A549 (cell line): ENCODE measurements at regions not wholly inside any gene's neighbourhood (a gene's known extent, or its start where the extent isn't known, plus 50 kb on each side); places are given as distances from the start of the nearest gene placed in this dataset.

Experiments
- ATAC-seq, 2 experiments: fragments of 200-7000 bp in 1 of 2; fragments of >200 bp in 1 of 2; cut with Nextera tagmentation in 1 of 2; cut with Tn5 transposase in 1 of 2; 3 replicates each; pipeline versions ENCODE4 v1.8.0 to v1.9.1; 2018 to 2020; ENCODE audit warnings: mild to moderate bottlenecking in 1 of 2, moderate library complexity in 1 of 2
- CTCF ChIA-PET: fragments of 300-600 bp; sonication (Branson Sonifier 250); formaldehyde crosslinking; extraction: SDS; loops from one replicate; lab custom pipeline; 2021; ENCODE audit warnings: antibody characterized with exemption, inconsistent platforms; lab: Yijun Ruan, JAX
- POLR2A ChIA-PET: fragments of 350-600 bp; formaldehyde crosslinking; extraction: SDS; loops from one replicate; lab custom pipeline; 2021; ENCODE audit warnings: antibody characterized with exemption, inconsistent platforms; lab: Yijun Ruan, JAX
- DNase-seq, 2 experiments: peaks; one replicate each; pipeline versions ENCODE4 v3.0.0 to v3.0.0-alpha.2; 2011 to 2016; ENCODE audit warnings: low read depth in 1 of 2, low spot score in 1 of 2
- FAIRE-seq: peaks from 2 replicates; lab custom pipeline; 2011; peaks lifted over from hg19 to GRCh38; lab: Jason Lieb, UNC
- H3K27ac ChIP-seq, 2 experiments: fragments of >200 bp; sonication (Bioruptor Twin); formaldehyde crosslinking; 3 replicates each; pipeline ENCODE4 v1.5.1; 2016 to 2017
- H3K4me1 ChIP-seq: fragments of >200 bp; sonication (Bioruptor Twin); formaldehyde crosslinking; 3 replicates; pipeline ENCODE4 v1.6.1; 2016
- H3K4me2 ChIP-seq: fragments of >200 bp; sonication (Bioruptor Twin); formaldehyde crosslinking; 3 replicates; pipeline ENCODE4 v1.6.1; 2016
- H3K4me3 ChIP-seq: fragments of >200 bp; sonication (Bioruptor Twin); formaldehyde crosslinking; 3 replicates; pipeline ENCODE4 v1.5.1; 2016
- H3K9me3 ChIP-seq: fragments of >200 bp; sonication (Bioruptor Twin); formaldehyde crosslinking; 3 replicates; pipeline ENCODE4 v1.6.1; 2016
- BCL3 ChIP-seq: fragments of >200 bp; sonication (Bioruptor Twin); formaldehyde crosslinking; IDR thresholded peaks from 3 replicates; pipeline ENCODE4 v1.6.1; 2016
- BHLHE40 ChIP-seq: IDR thresholded peaks from 2 replicates; pipeline ENCODE4 v1.6.1; 2012; ENCODE audit warnings: low read depth, low read length, inconsistent platforms
- CHD2 ChIP-seq: fragments of 150-350 bp; IDR thresholded peaks from 2 replicates; pipeline ENCODE4 v1.6.1; 2014; ENCODE audit warnings: low read length; ENCODE audit not compliant: partially characterized antibody
- CTCF ChIP-seq: fragments of >200 bp; sonication (Bioruptor Twin); formaldehyde crosslinking; IDR thresholded peaks from 3 replicates; pipeline ENCODE4 v1.5.1; 2016
- EHMT2 ChIP-seq: fragments of 200-600 bp; sonication (generic); IDR thresholded peaks from 2 replicates; pipeline ENCODE4 v1.6.1; 2016; ENCODE audit warnings: antibody characterized with exemption, low read depth, mild to moderate bottlenecking, moderate library complexity
- ELK1 ChIP-seq: fragments of 150-350 bp; IDR thresholded peaks from 2 replicates; pipeline ENCODE4 v1.6.1; 2014; ENCODE audit warnings: low read depth, mild to moderate bottlenecking, low read length
- FOSB ChIP-seq: fragments of 250-450 bp; sonication (Bioruptor Pico); IDR thresholded peaks from 2 replicates; pipeline ENCODE4 v1.5.0; 2020; ENCODE audit warnings: mild to moderate bottlenecking, moderate library complexity
- HDAC2 ChIP-seq: fragments of 200-600 bp; sonication (generic); IDR thresholded peaks from 2 replicates; pipeline ENCODE4 v1.6.1; 2016
- HOXA7 ChIP-seq: fragments of 250-450 bp; sonication (Bioruptor Pico); IDR thresholded peaks from 2 replicates; pipeline ENCODE4 v1.5.0; 2020; ENCODE audit warnings: mild to moderate bottlenecking, moderate library complexity
- HOXB13 ChIP-seq: fragments of 250-450 bp; sonication (Bioruptor Pico); IDR thresholded peaks from 2 replicates; pipeline ENCODE4 v1.5.0; 2020; ENCODE audit warnings: low read depth, mild to moderate bottlenecking, moderate library complexity
- HOXB5 ChIP-seq: fragments of 250-450 bp; sonication (Bioruptor Pico); IDR thresholded peaks from 2 replicates; pipeline ENCODE4 v1.5.0; 2020; ENCODE audit warnings: mild to moderate bottlenecking, moderate library complexity
- NFE2L2 ChIP-seq: fragments of 150-350 bp; conservative IDR thresholded peaks from 2 replicates; pipeline ENCODE4 v1.6.1; 2014; ENCODE audit warnings: low read length
- NR3C1 ChIP-seq: fragments of >200 bp; sonication (Bioruptor Twin); formaldehyde crosslinking; IDR thresholded peaks from 3 replicates; pipeline ENCODE4 v1.6.1; 2017
- PBX3 ChIP-seq: IDR thresholded peaks from 2 replicates; pipeline ENCODE4 v1.6.1; 2012
- POLR2AphosphoS2 ChIP-seq: conservative IDR thresholded peaks from 2 replicates; pipeline ENCODE4 v1.6.1; 2012; ENCODE audit warnings: low read length, improper control_type of control experiment, inconsistent platforms
- RAD21 ChIP-seq, 2 experiments: fragments of >200 bp in 1 of 2; sonication (Bioruptor Twin) in 1 of 2; formaldehyde crosslinking in 1 of 2; IDR thresholded peaks in 1 of 2; conservative IDR thresholded peaks in 1 of 2; 2 replicates in 1 of 2; 3 replicates in 1 of 2; pipeline ENCODE4 v1.6.1; 2012 to 2018; ENCODE audit warnings: inconsistent platforms in 1 of 2
- RARB ChIP-seq: fragments of 250-450 bp; sonication (Bioruptor Pico); IDR thresholded peaks from 2 replicates; pipeline ENCODE4 v1.8.0; 2021; ENCODE audit warnings: mild to moderate bottlenecking, moderate library complexity
- RCOR1 ChIP-seq: fragments of 150-350 bp; IDR thresholded peaks from 2 replicates; pipeline ENCODE4 v1.6.1; 2014; ENCODE audit warnings: antibody characterized with exemption, low read length, low read depth
- RFX5 ChIP-seq: fragments of 450-650 bp; IDR thresholded peaks from 2 replicates; pipeline ENCODE4 v1.7.1; 2014; ENCODE audit warnings: antibody characterized with exemption, mild to moderate bottlenecking, moderate library complexity
- TP53 ChIP-seq: fragments of 250-450 bp; sonication (Bioruptor Pico); IDR thresholded peaks from 2 replicates; pipeline ENCODE4 v1.5.0; 2021; ENCODE audit warnings: mild to moderate bottlenecking, moderate library complexity
- ZC3H11A ChIP-seq: fragments of 450-650 bp; IDR thresholded peaks from 2 replicates; pipeline ENCODE4 v1.6.1; 2014; ENCODE audit warnings: antibody characterized with exemption, mild to moderate bottlenecking
- ZNF302 ChIP-seq: fragments of 250-450 bp; sonication (Bioruptor Pico); IDR thresholded peaks from 2 replicates; pipeline ENCODE4 v1.9.0; 2021; ENCODE audit warnings: inconsistent platforms, mild to moderate bottlenecking, moderate library complexity
- WGBS: methylation state at CpG from one replicate; pipeline ENCODE4 v1.1.6; 2017; ENCODE audit errors: missing lambda C conversion rate; 5-methylcytosine and 5-hydroxymethylcytosine counted together

- H3K4me3 ChIP-seq: no peak overlapping the region
- H3K4me2 ChIP-seq: no peak overlapping the region
- ChIA-PET POLR2A (no interaction called here), CTCF (no interaction called here)
- no peaks in the 10 kb centered on the region for H3K9me3 ChIP-seq
- no peak for FAIRE-seq
- TF ChIP-seq NR3C1 (no peak), HOXB13 (no peak), ELK1 (no peak), EHMT2 (no peak), RARB (CRISPR knock-in tag) (no peak), ZC3H11A (no peak), FOSB (CRISPR knock-in tag) (no peak), CTCF (no peak), HDAC2 (no peak), PBX3 (no peak), ZNF302 (no peak), RFX5 (no peak), BHLHE40 (no peak), CHD2 (no peak), HOXA7 (CRISPR knock-in tag) (no peak), RAD21 (conservative IDR thresholded peaks at IDR 0.05 in 1 of 2, IDR thresholded peaks at IDR 0.05 in 1 of 2) (no peak), POLR2AphosphoS2 (no peak)
- no peaks in the 10 kb centered on the region for H3K4me1 ChIP-seq
- no peak for ATAC-seq
- DNase-seq: no peak
- H3K27ac ChIP-seq: no peak overlapping the region
- WGBS: 47% methylated on average over 2 of the region's 2 CpGs
These were observed 116.1 kb downstream of the TUSC1 start for GRCh38 chr9:25562101-25562500.

- ChIA-PET CTCF (no interaction called here), POLR2A (no interaction called here)
- no peak for DNase-seq
- Histone ChIP-seq H3K4me2 (no peak overlapping the region), H3K9me3 (no peaks in the 10 kb centered on the region), H3K27ac (no peak overlapping the region), H3K4me1 (no peaks in the 10 kb centered on the region), H3K4me3 (no peak overlapping the region)
- FAIRE-seq: no peak
- 24% methylated on average over 6 of the region's 6 CpGs for WGBS
- no peak for ATAC-seq
- TF ChIP-seq ZC3H11A (no peak), HOXB13 (no peak), TP53 (CRISPR knock-in tag) (no peak), NFE2L2 (no peak), RCOR1 (no peak), HOXB5 (CRISPR knock-in tag) (no peak), BCL3 (no peak)
These were observed 120.5 kb downstream of the TUSC1 start for GRCh38 chr9:25557645-25558300.
